ENCODE measurements at regions not wholly inside any gene's neighbourhood (a gene's known extent, or its start where the extent isn't known, plus 50 kb on each side); places are given as distances from the start of the nearest gene placed in this dataset.
"Not testable (repeated sequence)": the region's sequence is repeated elsewhere in the genome, so short reads cannot be mapped to it uniquely, and the experiment has no call there.

DNA sequence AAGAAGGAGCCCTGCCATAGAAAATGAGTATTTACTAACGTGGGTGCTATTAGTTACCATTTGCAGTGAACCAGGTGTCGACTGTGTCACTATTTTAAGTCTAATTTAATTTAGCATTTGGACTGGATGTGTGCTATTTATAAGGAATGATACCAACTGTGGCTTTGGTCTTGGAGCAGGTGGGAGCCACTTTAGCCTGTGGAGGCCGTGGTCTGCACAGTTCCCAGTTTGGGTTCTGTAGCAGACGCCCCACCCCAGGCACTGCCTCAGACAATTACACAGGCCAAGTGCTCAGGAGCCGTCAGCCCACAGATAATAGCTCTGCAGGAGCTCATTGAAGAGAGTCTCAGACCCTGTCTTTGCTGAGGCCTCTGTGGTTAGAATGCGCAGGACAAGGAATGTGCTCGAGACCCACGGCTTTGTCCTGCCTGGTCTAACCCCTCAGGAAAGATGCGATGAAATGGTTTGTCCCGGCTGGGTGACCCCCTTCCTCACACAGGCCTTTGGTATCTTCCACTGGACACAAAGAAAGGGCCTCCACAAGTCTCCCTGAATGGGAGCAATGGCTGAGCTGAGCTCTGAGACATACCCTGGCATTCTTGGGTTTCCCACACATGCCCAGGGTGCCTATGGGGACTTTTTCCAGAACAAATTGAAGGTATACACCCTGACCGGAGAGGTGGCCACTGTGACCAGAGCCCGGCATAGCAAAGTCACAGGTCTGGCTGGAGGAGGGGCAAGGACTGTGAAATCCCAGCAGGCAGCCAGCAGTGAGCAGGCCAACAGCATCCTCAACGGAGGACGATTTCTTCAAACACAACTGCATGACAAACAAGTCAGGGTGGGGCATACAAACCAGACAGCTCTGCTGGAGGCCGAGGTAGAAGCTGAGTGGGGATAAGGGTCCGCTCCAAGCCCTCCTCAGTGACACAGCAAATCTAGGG, 251.2 kb downstream of the ARHGAP12 start:
- 77 to 81% methylated on average over 16 of the region's 16 CpGs for WGBS, 2 donors
- Histone ChIP-seq H3K4me1 (peaks cover 0 to 18% (median 9%) of the 10 kb centered on the region in 9 donors), H3K9me3 (peaks cover 0 to 42% (median 19%) of the 10 kb centered on the region in 11 donors), H3K36me3 (no peaks in the 10 kb centered on the region), H3K27ac (peak overlapping the region in 5 of 10 donors; percentile 17 to 53 (median 22)), H3K4me3 (no peak overlapping the region), H3K27me3 (no peaks in the 10 kb centered on the region)
- intact Hi-C loops (cut with DNase I) = no loop called here
- TF ChIP-seq, protein P1, sequence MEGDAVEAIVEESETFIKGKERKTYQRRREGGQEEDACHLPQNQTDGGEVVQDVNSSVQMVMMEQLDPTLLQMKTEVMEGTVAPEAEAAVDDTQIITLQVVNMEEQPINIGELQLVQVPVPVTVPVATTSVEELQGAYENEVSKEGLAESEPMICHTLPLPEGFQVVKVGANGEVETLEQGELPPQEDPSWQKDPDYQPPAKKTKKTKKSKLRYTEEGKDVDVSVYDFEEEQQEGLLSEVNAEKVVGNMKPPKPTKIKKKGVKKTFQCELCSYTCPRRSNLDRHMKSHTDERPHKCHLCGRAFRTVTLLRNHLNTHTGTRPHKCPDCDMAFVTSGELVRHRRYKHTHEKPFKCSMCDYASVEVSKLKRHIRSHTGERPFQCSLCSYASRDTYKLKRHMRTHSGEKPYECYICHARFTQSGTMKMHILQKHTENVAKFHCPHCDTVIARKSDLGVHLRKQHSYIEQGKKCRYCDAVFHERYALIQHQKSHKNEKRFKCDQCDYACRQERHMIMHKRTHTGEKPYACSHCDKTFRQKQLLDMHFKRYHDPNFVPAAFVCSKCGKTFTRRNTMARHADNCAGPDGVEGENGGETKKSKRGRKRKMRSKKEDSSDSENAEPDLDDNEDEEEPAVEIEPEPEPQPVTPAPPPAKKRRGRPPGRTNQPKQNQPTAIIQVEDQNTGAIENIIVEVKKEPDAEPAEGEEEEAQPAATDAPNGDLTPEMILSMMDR (IDR thresholded peaks at IDR 0.05) = no peak
- DNase-seq = no peak
- ATAC-seq = peak in 6 of 8 donors; percentile 25 to 74 (median 45)

DNA sequence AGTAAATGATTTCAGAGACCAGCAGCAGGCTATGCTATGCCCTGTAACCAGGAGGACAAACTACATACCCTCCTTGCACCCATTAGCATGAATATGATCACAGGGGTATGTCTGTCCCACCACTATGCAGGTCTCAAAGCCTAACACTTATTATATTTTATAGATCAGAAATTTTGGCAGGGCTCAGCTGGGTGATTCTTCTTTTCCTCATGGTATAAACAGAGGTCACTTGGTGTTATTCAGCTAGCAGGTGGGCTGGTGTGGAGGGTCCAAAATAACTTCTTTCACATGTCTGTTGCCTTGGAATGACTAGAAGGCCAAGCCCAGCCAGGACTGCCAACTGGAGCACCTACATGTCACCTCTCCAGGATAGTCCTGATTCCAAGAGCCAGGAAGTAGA, 252.9 kb downstream of the ARHGAP12 start:
- peaks cover 0 to 18% (median 9%) of the 10 kb centered on the region in 9 donors for H3K4me1 ChIP-seq
- TF ChIP-seq, protein P1 (IDR thresholded peaks at IDR 0.05) = no peak
- no peaks in the 10 kb centered on the region for H3K27me3 ChIP-seq
- no peak overlapping the region for H3K27ac ChIP-seq
- DNase-seq (no peak), ATAC-seq (no peak)
- peaks cover 0 to 52% (median 16%) of the 10 kb centered on the region in 11 donors for H3K9me3 ChIP-seq
- H3K4me3 ChIP-seq = no peak overlapping the region
- H3K36me3 ChIP-seq = no peaks in the 10 kb centered on the region
- intact Hi-C loops (cut with DNase I) = no loop called here

DNA sequence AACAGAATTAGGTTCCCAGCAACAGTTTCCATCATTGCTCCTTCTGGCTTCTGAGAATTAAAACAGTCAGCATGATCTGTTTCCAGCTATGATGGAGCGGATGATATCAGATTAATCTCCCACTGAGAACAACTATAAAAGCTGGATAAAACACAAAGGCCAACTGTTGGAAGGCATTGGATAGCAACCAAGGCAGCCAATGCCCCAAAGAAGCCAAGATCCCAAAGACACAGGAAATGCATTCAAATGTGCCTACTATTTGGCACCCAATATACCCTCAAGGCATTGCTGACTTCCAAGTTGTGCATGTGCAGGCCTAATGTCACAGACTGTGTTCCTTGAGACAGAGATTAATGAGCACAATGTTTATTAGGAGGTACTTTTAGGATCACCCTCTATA, 259.3 kb downstream of the ARHGAP12 start:
- intact Hi-C loops (cut with DNase I) = no loop called here
- H3K4me1 ChIP-seq = peaks cover 0 to 29% (median 5%) of the 10 kb centered on the region in 9 donors
- peak overlapping the region in 1 of 10 donors; percentile 24 for H3K27ac ChIP-seq
- TF ChIP-seq, protein P1 (IDR thresholded peaks at IDR 0.05) = no peak
- WGBS, 2 donors = 83 to 97% methylated on average over 1 of the region's 1 CpG
- no peak overlapping the region for H3K4me3 ChIP-seq
- ATAC-seq = peak in 1 of 8 donors; percentile 26
- H3K9me3 ChIP-seq = peaks cover 0 to 31% (median 6%) of the 10 kb centered on the region in 11 donors
- no peak for DNase-seq
- H3K36me3 ChIP-seq = no peaks in the 10 kb centered on the region
- H3K27me3 ChIP-seq = no peaks in the 10 kb centered on the region

DNA sequence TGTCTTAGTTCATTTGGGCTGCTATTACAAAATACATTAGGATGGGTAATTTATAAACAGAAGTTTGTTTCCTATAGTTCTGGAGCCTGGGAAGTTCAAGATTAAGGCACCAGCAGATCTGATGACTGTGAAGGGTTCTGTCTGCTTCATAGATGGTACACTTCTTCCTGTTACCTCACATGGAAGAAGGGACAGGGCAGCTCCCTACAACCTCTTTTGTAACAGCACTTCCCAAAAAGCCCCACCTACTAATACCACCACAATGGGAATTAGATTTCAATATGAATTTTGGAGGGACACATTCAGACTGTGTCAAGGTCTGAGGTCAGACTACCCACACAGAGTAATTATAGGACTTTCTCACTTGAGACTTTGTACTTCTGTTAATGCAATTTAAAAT, 260.3 kb downstream of the ARHGAP12 start:
- Histone ChIP-seq H3K4me1 (peaks cover 0 to 33% (median 5%) of the 10 kb centered on the region in 9 donors), H3K36me3 (no peaks in the 10 kb centered on the region), H3K4me3 (no peak overlapping the region), H3K9me3 (peaks cover 0 to 23% (median 6%) of the 10 kb centered on the region in 11 donors), H3K27ac (peak overlapping the region in 4 of 10 donors; percentile 13 to 46 (median 16)), H3K27me3 (no peaks in the 10 kb centered on the region)
- TF ChIP-seq, protein P1 (IDR thresholded peaks at IDR 0.05) = no peak
- DNase-seq (no peak), ATAC-seq (no peak)
- intact Hi-C loops (cut with DNase I) = no loop called here

DNA sequence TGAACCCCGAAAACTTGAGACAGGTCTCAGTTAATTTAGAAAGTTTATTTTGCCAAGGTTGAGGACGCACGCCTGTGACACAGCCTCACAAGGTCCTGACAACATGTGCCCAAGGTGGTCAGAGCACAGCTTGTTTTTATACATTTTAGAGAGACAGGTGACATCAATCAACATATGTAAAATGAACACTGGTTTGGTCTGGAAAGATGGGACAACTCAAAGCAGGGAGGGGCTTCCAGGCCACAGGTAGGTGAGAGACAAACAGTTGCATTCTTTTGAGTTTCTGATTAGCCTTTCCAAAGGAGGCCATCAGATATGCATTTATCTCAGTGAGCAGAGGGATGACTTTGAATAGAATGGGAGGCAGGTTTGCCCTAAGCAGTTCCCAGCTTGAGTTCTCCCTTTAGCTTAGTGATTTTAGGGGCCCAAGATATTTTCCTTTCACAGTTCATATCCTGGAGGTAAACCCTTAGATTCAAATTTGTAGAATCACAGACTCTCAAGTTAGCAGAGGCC, 262.8 kb downstream of the ARHGAP12 start:
- DNase-seq; H3K9me3 ChIP-seq; ATAC-seq; H3K36me3 ChIP-seq; H3K4me3 ChIP-seq; H3K27me3 ChIP-seq; intact Hi-C loops (cut with DNase I): not testable (repeated sequence)
- 98% methylated on average over 3 of the region's 3 CpGs for WGBS, 2 donors
- Histone ChIP-seq H3K27ac (peak overlapping the region in 4 of 10 donors; percentile 17 to 66 (median 40)), H3K4me1 (peaks cover 0 to 33% (median 6%) of the 10 kb centered on the region in 9 donors)

Measured in heart right ventricle (tissue), 16 donors.